AG09309 (cell line): ENCODE measurements at regions not wholly inside any gene's neighbourhood (a gene's known extent, or its start where the extent isn't known, plus 50 kb on each side); places are given as distances from the start of the nearest gene placed in this dataset.

Experiments
- DNase-seq: peaks from one replicate; pipeline ENCODE4 v3.0.0-alpha.2; 2010; ENCODE audit warnings: low read depth
- H3K4me3 ChIP-seq: 2 replicates; pipeline ENCODE4 v1.5.1; 2011; ENCODE audit warnings: mild to moderate bottlenecking, low read depth, low read length, moderate library complexity; ENCODE audit not compliant: control insufficient read depth
- CTCF ChIP-seq: IDR thresholded peaks from 2 replicates; pipeline ENCODE4 v1.5.1; 2011; ENCODE audit warnings: mild to moderate bottlenecking, low read depth, low read length, inconsistent platforms; ENCODE audit not compliant: insufficient read depth, control insufficient read depth; ENCODE audit errors: missing control alignments

- H3K4me3 ChIP-seq: no peak overlapping the region
- no peak for TF ChIP-seq CTCF
- DNase-seq: no peak
Measured at GRCh38 chr22:44604991-44605390, 97.0 kb upstream of the PRR5 start.

- no peak for DNase-seq
- no peak for TF ChIP-seq CTCF
- no peak overlapping the region for H3K4me3 ChIP-seq
Measured at GRCh38 chr22:44604455-44604854, 97.5 kb upstream of the PRR5 start.

- H3K4me3 ChIP-seq: no peak overlapping the region
- no peak for TF ChIP-seq CTCF
- peak; percentile 16 for DNase-seq
Measured at GRCh38 chr22:44603767-44604166, 98.2 kb upstream of the PRR5 start.

DNA sequence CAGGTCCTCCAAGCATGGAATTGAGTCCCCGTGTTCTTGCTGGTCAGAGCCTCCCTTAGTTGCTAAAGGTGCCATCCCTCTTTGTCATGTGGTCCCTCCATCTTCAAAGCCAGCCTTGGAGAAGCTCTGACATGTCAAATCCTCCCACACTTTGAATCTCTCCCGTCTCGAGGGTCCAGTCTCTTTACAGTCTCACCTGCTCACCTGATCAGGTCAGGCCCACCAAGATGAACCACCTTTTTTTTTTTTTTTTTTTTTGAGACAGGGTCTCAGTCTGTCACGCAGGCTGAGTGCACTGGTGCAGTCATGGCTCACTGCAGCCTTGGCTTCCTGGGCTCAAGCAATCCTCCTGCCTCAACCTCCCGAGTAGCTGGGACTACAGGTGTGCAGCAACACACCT is 100.3 kb upstream of the PRR5 start:
- no peak for DNase-seq
- no peak overlapping the region for H3K4me3 ChIP-seq
- no peak for TF ChIP-seq CTCF

GRCh38 chr22:44601189-44601588 is 100.8 kb upstream of the PRR5 start:
- H3K4me3 ChIP-seq: no peak overlapping the region
- no peak for DNase-seq
- TF ChIP-seq CTCF: no peak

DNA sequence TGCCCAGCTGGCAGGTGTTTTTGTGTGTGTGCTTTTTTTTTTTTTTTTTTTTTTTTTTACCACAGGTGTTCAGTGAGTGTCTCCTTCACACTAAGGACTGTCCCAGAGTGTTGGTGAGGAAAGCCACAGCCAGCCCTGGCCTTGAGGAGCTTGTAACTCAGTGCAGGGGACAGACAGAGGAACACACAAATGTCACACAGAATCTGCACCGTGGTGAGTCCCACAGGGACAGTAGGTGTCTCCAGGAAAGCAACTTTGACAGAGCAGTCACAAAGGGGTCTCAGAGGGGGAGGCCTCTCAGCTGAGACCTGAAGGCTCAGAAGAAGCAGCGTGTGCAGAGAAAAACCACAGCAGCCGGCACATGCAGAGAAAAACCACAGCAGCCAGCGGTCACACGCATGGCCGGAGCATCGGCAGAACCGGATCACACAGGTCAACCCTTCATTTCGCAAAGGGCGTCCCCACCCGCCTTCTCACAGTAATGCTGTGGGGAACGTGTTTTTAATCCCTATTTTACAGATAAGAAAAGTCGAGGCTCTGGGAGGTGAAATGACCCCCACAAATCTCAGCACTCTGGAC is 101.7 kb upstream of the PRR5 start:
- no peak for DNase-seq
- H3K4me3 ChIP-seq: no peak overlapping the region
- TF ChIP-seq CTCF: no peak
